ENCODE measurements at regions not wholly inside any gene's neighbourhood (a gene's known extent, or its start where the extent isn't known, plus 50 kb on each side); places are given as distances from the start of the nearest gene placed in this dataset.

- TF ChIP-seq, protein P1, sequence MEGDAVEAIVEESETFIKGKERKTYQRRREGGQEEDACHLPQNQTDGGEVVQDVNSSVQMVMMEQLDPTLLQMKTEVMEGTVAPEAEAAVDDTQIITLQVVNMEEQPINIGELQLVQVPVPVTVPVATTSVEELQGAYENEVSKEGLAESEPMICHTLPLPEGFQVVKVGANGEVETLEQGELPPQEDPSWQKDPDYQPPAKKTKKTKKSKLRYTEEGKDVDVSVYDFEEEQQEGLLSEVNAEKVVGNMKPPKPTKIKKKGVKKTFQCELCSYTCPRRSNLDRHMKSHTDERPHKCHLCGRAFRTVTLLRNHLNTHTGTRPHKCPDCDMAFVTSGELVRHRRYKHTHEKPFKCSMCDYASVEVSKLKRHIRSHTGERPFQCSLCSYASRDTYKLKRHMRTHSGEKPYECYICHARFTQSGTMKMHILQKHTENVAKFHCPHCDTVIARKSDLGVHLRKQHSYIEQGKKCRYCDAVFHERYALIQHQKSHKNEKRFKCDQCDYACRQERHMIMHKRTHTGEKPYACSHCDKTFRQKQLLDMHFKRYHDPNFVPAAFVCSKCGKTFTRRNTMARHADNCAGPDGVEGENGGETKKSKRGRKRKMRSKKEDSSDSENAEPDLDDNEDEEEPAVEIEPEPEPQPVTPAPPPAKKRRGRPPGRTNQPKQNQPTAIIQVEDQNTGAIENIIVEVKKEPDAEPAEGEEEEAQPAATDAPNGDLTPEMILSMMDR (IDR thresholded peaks at IDR 0.05): no peak
- no peak for TF ChIP-seq POLR2A (IDR thresholded peaks at IDR 0.05)
Measured at GRCh38 chr3:65148687-65149086, 460.9 kb upstream of the ADAMTS9 start.
